Omental fat pad (tissue), 3 donors: ENCODE measurements at regions not wholly inside any gene's neighbourhood (a gene's known extent, or its start where the extent isn't known, plus 50 kb on each side); places are given as distances from the start of the nearest gene placed in this dataset.

ENCODE experiments used
- ATAC-seq: fragments of 150-250 bp; one replicate; pipeline ENCODE4 v1.9.1; 2016; ENCODE audit warnings: mild to moderate bottlenecking, moderate library complexity; ENCODE audit not compliant: low FRiP score
- DNase-seq: peaks from one replicate; pipeline ENCODE4 v3.0.0-alpha.2; 2019; ENCODE audit warnings: low spot score
- TF ChIP-seq, protein P1 (sequence below), 3 donors: fragments of 450-650 bp; IDR thresholded peaks; one replicate each; pipeline ENCODE4 v1.5.1; 2016 to 2017; ENCODE audit warnings: antibody characterized with exemption in 3 of 3, mild to moderate bottlenecking in 3 of 3, moderate library complexity in 2 of 3

DNA sequence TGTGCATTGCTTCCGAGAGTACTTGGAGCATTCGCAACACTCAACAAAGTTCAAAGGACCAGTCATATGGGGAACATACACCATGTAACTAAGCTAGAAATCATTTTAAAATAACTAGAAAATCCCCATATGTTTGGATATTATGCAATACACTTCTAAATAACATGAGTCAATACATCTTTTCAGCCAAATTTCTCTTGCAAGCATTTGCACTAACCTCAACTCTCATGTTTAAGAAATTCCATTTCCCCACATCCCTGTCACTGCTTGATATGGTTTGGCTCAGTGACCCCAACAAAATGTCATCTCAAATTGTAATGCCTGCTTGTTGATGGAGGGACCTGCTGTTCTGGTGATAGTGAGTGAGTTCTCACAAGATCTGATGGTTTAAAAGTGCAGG lies 85.7 kb upstream of the CST7 start:
- DNase-seq: no peak
- no peak for ATAC-seq
- TF ChIP-seq, protein P1, sequence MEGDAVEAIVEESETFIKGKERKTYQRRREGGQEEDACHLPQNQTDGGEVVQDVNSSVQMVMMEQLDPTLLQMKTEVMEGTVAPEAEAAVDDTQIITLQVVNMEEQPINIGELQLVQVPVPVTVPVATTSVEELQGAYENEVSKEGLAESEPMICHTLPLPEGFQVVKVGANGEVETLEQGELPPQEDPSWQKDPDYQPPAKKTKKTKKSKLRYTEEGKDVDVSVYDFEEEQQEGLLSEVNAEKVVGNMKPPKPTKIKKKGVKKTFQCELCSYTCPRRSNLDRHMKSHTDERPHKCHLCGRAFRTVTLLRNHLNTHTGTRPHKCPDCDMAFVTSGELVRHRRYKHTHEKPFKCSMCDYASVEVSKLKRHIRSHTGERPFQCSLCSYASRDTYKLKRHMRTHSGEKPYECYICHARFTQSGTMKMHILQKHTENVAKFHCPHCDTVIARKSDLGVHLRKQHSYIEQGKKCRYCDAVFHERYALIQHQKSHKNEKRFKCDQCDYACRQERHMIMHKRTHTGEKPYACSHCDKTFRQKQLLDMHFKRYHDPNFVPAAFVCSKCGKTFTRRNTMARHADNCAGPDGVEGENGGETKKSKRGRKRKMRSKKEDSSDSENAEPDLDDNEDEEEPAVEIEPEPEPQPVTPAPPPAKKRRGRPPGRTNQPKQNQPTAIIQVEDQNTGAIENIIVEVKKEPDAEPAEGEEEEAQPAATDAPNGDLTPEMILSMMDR (IDR thresholded peaks at IDR 0.05): no peak

- TF ChIP-seq, protein P1 (IDR thresholded peaks at IDR 0.05): no peak
- ATAC-seq (no peak), DNase-seq (no peak)
These were observed 83.1 kb upstream of the CST7 start for GRCh38 chr20:24866008-24866407.

DNA sequence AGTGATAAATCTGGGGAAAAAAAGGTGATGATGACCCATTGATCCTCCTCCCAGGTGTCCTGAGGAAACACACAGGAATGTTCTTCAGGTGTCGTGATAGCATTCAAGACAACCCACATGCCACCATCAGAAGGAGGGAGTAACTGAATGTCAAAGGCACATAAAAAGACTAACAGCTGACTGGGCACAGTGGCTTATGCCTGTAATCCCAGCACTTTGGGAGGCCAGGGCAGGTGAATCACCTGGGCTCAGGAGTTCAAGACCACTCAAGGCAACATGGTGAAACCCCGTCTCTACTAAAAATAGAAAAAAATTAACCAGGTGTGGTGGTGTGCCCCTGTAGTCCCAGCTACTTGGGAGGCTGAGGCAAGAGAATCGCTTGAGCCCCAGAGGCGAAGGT lies 82.3 kb upstream of the CST7 start:
- no peak for DNase-seq
- TF ChIP-seq, protein P1 (IDR thresholded peaks at IDR 0.05): no peak
- ATAC-seq: no peak

GRCh38 chr20:24867556-24867955 lies 81.5 kb upstream of the CST7 start:
- no peak for DNase-seq
- TF ChIP-seq, protein P1 (IDR thresholded peaks at IDR 0.05): no peak
- ATAC-seq: no peak

DNA sequence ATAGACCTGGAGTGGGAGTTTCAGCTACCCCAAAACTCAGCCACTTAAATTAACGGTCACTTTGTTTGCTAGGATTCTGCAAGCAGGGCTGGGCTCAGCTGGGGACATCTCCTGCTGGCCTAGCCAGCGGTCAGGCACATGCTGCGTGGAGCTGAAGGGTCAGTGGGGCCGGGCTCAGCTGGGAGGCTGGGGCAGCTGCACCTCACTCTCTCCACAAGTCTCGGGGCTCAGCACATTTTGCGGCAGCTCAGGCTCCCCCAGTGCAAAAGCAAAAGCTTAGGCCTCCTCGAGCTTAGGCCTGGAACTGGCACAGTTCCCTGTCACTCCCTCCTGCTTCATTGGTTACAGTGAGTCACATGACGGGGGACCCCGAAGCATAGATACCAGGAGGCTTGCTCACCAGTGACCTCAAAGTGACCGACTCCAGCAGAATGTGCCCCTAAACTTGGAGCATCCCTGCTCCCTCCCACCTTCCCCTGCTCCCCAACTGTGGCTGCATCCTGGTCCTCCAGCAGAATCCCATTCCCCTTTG lies 80.6 kb upstream of the CST7 start:
- TF ChIP-seq, protein P1 (IDR thresholded peaks at IDR 0.05): no peak
- ATAC-seq (no peak), DNase-seq (no peak)

- ATAC-seq (no peak), DNase-seq (no peak)
- TF ChIP-seq, protein P1 (IDR thresholded peaks at IDR 0.05): no peak
These were observed 80.1 kb upstream of the CST7 start for GRCh38 chr20:24868959-24869358.

- ATAC-seq: no peak
- TF ChIP-seq, protein P1 (IDR thresholded peaks at IDR 0.05): no peak
- no peak for DNase-seq
These were observed 79.0 kb upstream of the CST7 start for GRCh38 chr20:24870057-24870456.
